ENCODE measurements at regions not wholly inside any gene's neighbourhood (a gene's known extent, or its start where the extent isn't known, plus 50 kb on each side); places are given as distances from the start of the nearest gene placed in this dataset.

DNA sequence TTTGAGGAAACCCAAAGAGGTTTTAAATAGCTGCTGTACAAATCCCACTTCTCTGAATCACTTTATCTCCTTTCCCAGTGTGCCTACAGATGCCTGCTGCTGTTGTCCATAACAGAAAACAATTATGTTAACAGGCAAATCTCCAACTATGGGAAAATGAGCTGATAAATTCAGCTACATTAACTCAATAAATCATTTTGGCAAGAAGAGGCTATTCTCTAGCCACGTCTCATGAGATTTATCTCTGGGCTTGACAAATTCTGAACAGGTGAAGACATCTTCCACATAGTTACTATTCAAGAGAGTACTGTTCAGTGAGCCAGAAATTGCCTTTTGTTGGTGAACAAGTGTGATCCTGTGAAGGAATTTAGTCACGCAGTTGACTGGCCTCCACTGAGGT is 327.1 kb upstream of the FMN2 start:
- TF ChIP-seq EZH2phosphoT487 (IDR thresholded peaks at IDR 0.05; ENCODE audit: low read length) (no peak), EZH2 (optimal IDR thresholded peaks at IDR 0.05; ENCODE audit: low read depth, low read length) (no peak), CTCF (IDR thresholded peaks at IDR 0.05; ENCODE audit: low read length) (no peak)
